HCT116 (cell line): ENCODE measurements at regions not wholly inside any gene's neighbourhood (a gene's known extent, or its start where the extent isn't known, plus 50 kb on each side); places are given as distances from the start of the nearest gene placed in this dataset.

Source experiments
- EZH2 ChIP-seq: fragments of 200-600 bp; sonication (generic); IDR thresholded peaks from 2 replicates; pipeline ENCODE4 v1.6.1; 2017; ENCODE audit warnings: antibody characterized with exemption, mixed run types
- POLR2A ChIP-seq: IDR thresholded peaks from 2 replicates; pipeline ENCODE4 v1.7.0; 2011; ENCODE audit warnings: borderline replicate concordance; ENCODE audit not compliant: insufficient read depth, insufficient read length; ENCODE audit errors: extremely low read depth
- ZNF274 ChIP-seq: fragments of 200-500 bp; sonication (Bioruptor generic); IDR thresholded peaks from 2 replicates; pipeline ENCODE4 v1.6.1; 2014; ENCODE audit warnings: mild to moderate bottlenecking, low read depth, low read length, inconsistent platforms
- TF ChIP-seq, protein P1 (sequence below), 3 experiments: fragments of 200-600 bp in 1 of 3; sonication (generic) in 1 of 3; IDR thresholded peaks in 2 of 3; conservative IDR thresholded peaks in 1 of 3; 2 replicates each; pipeline ENCODE4 v1.5.1; 2012 to 2017; ENCODE audit warnings: low read depth in 2 of 3, low read length in 2 of 3, antibody characterized with exemption in 1 of 3, borderline replicate concordance in 1 of 3, control low read depth in 1 of 3, mild to moderate bottlenecking in 1 of 3, mixed read lengths in 1 of 3, mixed run types in 1 of 3, moderate library complexity in 1 of 3; ENCODE audit not compliant: insufficient read depth in 1 of 3

DNA sequence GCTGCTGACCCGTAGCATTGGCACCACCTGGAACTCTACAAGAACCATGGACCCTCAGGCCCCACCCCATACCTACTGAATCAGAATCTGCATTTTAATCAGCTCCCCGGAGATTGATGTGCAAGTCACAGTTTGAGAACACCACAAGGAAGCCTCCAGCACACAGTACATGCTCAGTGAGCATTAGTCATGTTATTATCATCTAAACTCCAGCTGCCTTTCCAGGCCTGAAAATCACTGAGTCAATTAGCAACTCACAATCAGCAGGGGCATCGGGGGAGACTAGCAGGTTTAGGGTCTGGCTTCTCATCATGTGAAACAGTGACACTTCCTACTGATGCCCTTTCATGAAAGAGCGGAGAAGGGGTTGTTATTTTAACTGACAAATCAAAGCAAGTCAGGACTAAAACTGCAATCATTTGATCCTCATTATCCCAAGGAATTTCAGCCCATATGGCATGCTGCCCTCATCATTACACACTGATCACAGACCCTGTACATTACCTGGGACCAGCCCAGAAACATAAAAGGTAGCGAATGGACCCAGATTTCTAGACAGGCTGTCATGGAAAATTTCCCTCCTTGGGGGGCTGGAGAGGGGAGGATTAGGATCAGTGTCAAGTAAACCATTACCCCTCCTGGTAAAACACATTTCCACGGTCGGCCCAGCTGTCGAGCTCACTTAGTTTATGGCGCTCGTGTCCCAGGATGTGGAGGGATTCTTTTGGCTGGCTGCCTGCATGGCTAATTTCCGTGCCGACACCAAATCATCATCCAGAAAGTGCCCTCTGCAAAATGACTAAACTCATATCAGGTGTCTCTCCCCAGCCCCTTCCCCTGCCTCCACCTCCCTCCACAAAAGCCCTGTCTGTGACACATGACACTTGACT, 122.8 kb downstream of the PRLHR start:
- TF ChIP-seq, protein P1, sequence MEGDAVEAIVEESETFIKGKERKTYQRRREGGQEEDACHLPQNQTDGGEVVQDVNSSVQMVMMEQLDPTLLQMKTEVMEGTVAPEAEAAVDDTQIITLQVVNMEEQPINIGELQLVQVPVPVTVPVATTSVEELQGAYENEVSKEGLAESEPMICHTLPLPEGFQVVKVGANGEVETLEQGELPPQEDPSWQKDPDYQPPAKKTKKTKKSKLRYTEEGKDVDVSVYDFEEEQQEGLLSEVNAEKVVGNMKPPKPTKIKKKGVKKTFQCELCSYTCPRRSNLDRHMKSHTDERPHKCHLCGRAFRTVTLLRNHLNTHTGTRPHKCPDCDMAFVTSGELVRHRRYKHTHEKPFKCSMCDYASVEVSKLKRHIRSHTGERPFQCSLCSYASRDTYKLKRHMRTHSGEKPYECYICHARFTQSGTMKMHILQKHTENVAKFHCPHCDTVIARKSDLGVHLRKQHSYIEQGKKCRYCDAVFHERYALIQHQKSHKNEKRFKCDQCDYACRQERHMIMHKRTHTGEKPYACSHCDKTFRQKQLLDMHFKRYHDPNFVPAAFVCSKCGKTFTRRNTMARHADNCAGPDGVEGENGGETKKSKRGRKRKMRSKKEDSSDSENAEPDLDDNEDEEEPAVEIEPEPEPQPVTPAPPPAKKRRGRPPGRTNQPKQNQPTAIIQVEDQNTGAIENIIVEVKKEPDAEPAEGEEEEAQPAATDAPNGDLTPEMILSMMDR (IDR thresholded peaks at IDR 0.05 in 2 of 3, conservative IDR thresholded peaks at IDR 0.05 in 1 of 3; ENCODE audit: borderline replicate concordance in 1 of 3, insufficient read depth in 1 of 3, low read depth in 2 of 3, low read length in 2 of 3) = no peak
- TF ChIP-seq ZNF274 (no peak), POLR2A (no peak), EZH2 (no peak)
